GM12874 (cell line): ENCODE measurements at regions not wholly inside any gene's neighbourhood (a gene's known extent, or its start where the extent isn't known, plus 50 kb on each side); places are given as distances from the start of the nearest gene placed in this dataset.

Experiments
- CTCF ChIP-seq: IDR thresholded peaks from 2 replicates; pipeline ENCODE4 v1.5.1; 2011; ENCODE audit warnings: low read depth, mild to moderate bottlenecking, control low read depth, low read length, moderate library complexity; ENCODE audit not compliant: insufficient read depth

- TF ChIP-seq CTCF: no peak
These were observed 1090.3 kb upstream of the CITED2 start for GRCh38 chr6:140464720-140465119.

GRCh38 chr6:140463312-140463710 lies 1088.9 kb upstream of the CITED2 start:
- TF ChIP-seq CTCF: no peak

- no peak for TF ChIP-seq CTCF
These were observed 1088.2 kb upstream of the CITED2 start for GRCh38 chr6:140462453-140463311.

- TF ChIP-seq CTCF: no peak
These were observed 1087.6 kb upstream of the CITED2 start for GRCh38 chr6:140462076-140462452.

GRCh38 chr6:140460267-140460666 lies 1085.8 kb upstream of the CITED2 start:
- no peak for TF ChIP-seq CTCF

- TF ChIP-seq CTCF: no peak
These were observed 1084.8 kb upstream of the CITED2 start for GRCh38 chr6:140459209-140459608.

GRCh38 chr6:140446241-140446640 lies 1071.8 kb upstream of the CITED2 start:
- TF ChIP-seq CTCF: no peak
